ENCODE measurements at regions not wholly inside any gene's neighbourhood (a gene's known extent, or its start where the extent isn't known, plus 50 kb on each side); places are given as distances from the start of the nearest gene placed in this dataset.

GRCh38 chrX:51437521-51437920 is 58.9 kb downstream of the NUDT11 start:
- no peak for DNase-seq

GRCh38 chrX:51435101-51435500 is 61.3 kb downstream of the NUDT11 start:
- no peak for DNase-seq

DNA sequence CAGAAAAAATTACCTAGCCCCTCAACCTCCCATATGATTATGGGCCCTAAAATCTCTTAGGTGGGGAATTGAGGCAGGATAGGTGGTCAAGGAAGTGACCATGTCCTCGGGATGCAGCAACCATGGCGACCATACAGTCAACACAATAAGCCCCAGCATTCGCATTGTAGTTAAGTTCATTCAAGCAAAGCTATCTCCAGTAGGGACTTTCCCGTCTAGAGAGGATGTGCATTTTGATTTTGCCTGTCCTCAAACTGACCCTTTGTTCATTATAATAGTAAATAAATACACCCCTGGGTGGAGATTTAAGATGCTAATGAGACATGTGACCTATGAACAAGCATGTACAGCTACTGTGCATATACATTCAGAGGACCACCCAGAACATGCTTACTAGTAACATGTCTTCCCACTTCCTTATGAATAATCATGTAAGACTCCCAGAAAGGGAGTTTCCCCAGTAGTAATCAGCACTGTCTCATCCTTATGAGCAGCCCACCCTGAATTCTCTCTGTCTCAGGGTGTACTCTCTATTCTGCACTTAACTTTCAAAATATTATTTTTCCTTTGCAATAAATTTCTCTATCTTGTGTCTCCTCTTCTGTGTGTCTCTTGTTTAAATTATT is 74.3 kb downstream of the NUDT11 start:
- DNase-seq: no peak

GRCh38 chrX:51420610-51421009 is 75.8 kb downstream of the NUDT11 start:
- peak; percentile 14 to 50 (median 40) for DNase-seq

- DNase-seq: no peak
Measured at GRCh38 chrX:51408462-51408861, 75.8 kb downstream of the NUDT10 start.

DNA sequence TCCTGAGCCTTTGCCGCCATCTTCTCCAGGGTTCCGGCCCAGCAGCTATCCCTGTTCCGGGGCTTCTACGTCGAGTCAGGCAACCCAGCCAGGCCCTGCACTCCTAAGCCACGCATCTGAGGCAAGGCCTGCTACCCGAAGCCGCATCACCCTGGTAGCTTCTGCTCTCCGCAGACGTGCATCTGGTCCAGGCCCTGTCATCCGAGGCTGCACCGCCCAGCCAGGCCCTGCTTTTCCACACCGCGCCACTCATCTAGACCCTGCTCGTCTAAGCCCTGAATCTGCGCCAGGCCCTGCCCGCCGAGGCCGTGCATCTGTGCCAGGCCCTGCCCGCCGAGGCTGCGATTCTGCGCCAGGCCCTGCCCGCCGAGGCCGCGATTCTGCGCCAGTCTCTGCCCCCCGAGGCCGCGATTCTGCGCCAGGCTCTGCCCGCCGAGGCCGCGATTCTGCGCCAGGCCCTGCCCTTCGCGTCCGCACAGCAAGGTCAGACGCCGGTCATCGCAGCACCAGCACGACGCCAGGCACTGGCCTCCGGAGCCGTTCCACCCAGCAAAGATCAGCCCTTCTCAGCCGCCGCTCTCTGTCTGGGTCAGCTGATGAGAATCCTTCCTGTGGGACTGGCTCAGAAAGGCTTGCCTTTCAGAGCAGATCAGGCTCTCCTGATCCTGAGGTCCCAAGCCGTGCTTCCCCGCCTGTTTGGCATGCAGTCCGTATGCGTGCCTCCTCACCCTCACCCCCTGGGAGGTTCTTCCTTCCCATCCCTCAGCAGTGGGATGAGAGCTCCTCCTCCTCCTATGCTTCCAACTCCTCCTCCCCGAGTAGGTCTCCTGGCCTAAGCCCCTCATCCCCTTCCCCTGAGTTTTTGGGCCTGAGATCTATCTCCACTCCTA is 75.1 kb downstream of the NUDT10 start:
- no peak for DNase-seq

DNA sequence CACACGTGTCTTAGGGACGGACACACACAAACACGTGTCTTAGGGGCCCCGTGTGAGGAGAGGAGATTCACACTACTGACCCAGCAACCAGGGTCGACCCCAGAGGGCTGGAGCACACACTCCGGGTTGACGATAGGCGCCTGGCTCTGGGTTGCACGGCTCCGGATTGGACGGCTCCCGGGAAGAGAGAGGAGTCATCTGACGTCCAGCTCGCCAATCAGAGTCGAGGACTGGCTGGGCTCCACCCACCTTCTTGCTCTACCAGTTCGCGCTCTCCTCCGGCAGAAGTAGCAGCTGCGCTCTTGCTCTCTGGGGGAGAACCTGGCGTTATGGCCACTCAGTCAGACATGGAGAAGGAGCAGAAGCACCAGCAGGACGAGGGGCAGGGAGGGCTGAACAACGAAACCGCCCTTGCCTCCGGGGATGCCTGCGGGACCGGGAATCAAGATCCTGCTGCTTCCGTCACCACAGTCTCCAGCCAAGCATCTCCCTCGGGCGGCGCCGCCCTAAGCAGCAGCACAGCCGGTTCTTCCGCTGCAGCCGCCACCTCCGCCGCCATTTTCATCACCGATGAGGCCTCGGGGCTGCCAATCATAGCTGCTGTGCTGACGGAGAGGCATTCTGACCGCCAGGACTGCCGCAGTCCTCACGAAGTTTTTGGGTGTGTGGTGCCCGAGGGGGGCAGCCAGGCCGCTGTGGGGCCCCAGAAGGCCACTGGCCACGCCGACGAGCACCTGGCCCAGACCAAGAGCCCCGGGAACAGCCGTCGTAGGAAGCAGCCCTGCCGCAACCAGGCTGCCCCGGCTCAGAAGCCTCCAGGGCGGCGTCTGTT is 74.3 kb downstream of the NUDT10 start:
- DNase-seq: no peak

DNA sequence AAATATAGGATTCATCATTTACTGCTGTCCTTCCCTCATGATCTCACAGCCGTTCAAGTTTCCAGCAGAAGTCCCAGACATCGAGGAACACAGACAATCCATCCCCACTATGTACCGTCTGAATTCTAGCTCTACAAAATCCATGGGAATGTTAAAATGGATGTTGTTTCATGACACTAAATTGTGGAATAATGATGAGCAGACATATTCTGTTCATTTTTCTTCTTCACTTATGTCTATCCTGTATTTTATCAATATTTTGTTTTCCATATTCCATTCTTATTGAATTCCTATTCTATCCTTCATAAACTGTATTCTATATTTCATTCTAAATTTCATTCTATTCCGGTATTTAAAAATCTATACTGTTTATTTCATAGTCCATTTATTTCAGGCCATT is 71.8 kb downstream of the NUDT10 start:
- DNase-seq: no peak

GRCh38 chrX:51395810-51396728 is 63.4 kb downstream of the NUDT10 start:
- peak; percentile 6 to 75 (median 37) for DNase-seq

DNA sequence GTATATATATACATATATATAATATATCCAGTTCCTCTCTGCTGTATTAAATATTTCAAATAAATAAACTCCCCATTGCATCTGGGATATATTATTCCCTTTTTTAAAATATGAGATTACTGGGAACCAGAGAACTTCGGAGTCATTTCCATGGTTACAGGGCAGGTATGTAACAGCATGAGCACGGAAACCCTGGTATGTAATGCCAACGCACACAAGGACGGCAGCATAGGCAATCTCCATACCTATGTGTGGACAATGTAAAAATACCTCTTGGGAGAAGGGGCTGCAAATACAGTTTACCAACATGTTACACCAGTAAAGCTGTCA is 62.8 kb downstream of the NUDT10 start:
- DNase-seq: no peak

All from muscle of back (tissue), 3 donors.